ENCODE measurements at regions not wholly inside any gene's neighbourhood (a gene's known extent, or its start where the extent isn't known, plus 50 kb on each side); places are given as distances from the start of the nearest gene placed in this dataset.

DNA sequence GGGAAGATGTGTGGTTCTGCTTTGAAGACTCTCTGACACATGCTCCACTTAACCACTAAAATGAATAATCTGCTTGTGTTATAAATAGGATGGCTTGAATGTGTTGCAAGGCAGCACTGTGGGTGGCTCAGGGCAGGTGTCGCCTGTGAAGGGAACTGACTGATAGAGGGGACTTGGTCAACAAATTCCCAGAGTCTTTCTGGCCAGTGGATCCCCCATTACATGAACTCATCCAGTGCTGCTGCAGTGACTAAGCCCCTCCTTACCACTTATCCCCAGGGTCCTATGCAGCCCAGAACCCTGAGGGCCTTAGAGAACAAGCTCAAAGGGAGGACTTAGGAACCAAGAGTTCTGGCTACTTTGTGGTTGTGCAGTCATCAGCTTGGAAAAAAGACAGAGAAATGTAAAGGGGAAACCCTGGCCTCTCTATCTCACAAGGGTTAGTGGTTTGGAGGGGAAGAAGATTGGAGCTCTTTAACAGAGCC, 226.2 kb upstream of the TNP1 start:
- no peak overlapping the region for H3K27ac ChIP-seq (ENCODE audit: low read depth, low read length)
- no peak overlapping the region for H2BK12ac ChIP-seq (ENCODE audit: low read length)
- no peaks in the 10 kb centered on the region for H3K79me1 ChIP-seq (ENCODE audit: low read length)
- no peak overlapping the region for H3K14ac ChIP-seq (ENCODE audit: low read length)
- H3K4me3 ChIP-seq (ENCODE audit: low read depth, low read length), result no peak overlapping the region
- no peaks in the 10 kb centered on the region for H3K9me3 ChIP-seq (ENCODE audit: insufficient read depth, low read depth, low read length)
- no peaks in the 10 kb centered on the region for H3K36me3 ChIP-seq (ENCODE audit: control insufficient read depth in 1 of 2, insufficient read depth in 2 of 2, low read length in 2 of 2)
- H4K91ac ChIP-seq (ENCODE audit: low read depth, low read length), result no peak overlapping the region
- no peak overlapping the region for H3K23ac ChIP-seq (ENCODE audit: low read length)
- H3K27me3 ChIP-seq (ENCODE audit: insufficient read depth, low read length), result no peaks in the 10 kb centered on the region
- no peaks in the 10 kb centered on the region for H3K79me2 ChIP-seq (ENCODE audit: control insufficient read depth, insufficient read depth, low read length, poor library complexity)
- H2AK5ac ChIP-seq (ENCODE audit: low read length), result no peak overlapping the region
- H3K4me2 ChIP-seq (ENCODE audit: low read length), result no peak overlapping the region
- H3K4ac ChIP-seq (ENCODE audit: low read depth, low read length), result no peak overlapping the region
- H3K9ac ChIP-seq (ENCODE audit: low read length), result no peak overlapping the region
- H2BK5ac ChIP-seq (ENCODE audit: low read depth, low read length, poor library complexity), result no peak overlapping the region
- H2BK120ac ChIP-seq (ENCODE audit: insufficient read depth, low read length, poor library complexity), result no peak overlapping the region
- no CpG with 5 or more reads among the region's 1 CpG for WGBS (ENCODE audit: extremely low coverage, insufficient coverage, insufficient read length)
- no peak overlapping the region for H2AFZ ChIP-seq (ENCODE audit: insufficient read depth, low read length, poor library complexity)
- H4K8ac ChIP-seq (ENCODE audit: low read depth, low read length), result no peak overlapping the region
- no peaks in the 10 kb centered on the region for H3K4me1 ChIP-seq (ENCODE audit: control insufficient read depth in 1 of 2, insufficient read depth in 2 of 2, low read length in 2 of 2)
- H4K12ac ChIP-seq (ENCODE audit: low read depth, low read length), result no peak overlapping the region
- no peak overlapping the region for H3K18ac ChIP-seq (ENCODE audit: low read length)
- no peak for DNase-seq

DNA sequence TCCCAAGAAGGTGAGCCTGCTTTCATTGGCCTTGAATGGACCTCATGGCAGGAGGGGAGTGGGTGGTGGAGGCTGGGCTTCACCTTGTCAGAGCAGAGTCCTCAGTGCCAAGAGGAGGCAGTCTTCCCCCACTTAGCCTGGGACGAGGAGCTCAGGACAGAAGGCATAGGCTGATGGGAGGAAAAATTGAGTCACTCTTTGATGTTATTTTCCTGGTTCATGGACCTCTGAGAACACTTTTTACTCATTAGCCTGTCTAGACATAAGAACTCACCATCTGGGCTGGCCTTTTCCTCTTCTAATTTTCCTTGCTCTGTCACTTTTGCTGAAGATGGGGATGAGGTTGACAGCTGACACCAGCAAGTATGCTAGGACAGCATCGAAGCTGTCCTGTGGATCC, 225.7 kb upstream of the TNP1 start:
- Histone ChIP-seq H4K12ac (ENCODE audit: low read depth, low read length) (no peak overlapping the region), H3K36me3 (ENCODE audit: control insufficient read depth in 1 of 2, insufficient read depth in 2 of 2, low read length in 2 of 2) (no peaks in the 10 kb centered on the region), H2BK12ac (ENCODE audit: low read length) (no peak overlapping the region), H3K9ac (ENCODE audit: low read length) (no peak overlapping the region), H2AFZ (ENCODE audit: insufficient read depth, low read length, poor library complexity) (no peak overlapping the region), H2BK120ac (ENCODE audit: insufficient read depth, low read length, poor library complexity) (no peak overlapping the region), H3K79me2 (ENCODE audit: control insufficient read depth, insufficient read depth, low read length, poor library complexity) (no peaks in the 10 kb centered on the region), H3K27me3 (ENCODE audit: insufficient read depth, low read length) (no peaks in the 10 kb centered on the region), H3K27ac (ENCODE audit: low read depth, low read length) (no peak overlapping the region), H3K4me1 (ENCODE audit: control insufficient read depth in 1 of 2, insufficient read depth in 2 of 2, low read length in 2 of 2) (no peaks in the 10 kb centered on the region), H4K91ac (ENCODE audit: low read depth, low read length) (no peak overlapping the region), H3K9me3 (ENCODE audit: insufficient read depth, low read depth, low read length) (no peaks in the 10 kb centered on the region), H2BK5ac (ENCODE audit: low read depth, low read length, poor library complexity) (no peak overlapping the region), H3K23ac (ENCODE audit: low read length) (no peak overlapping the region), H3K14ac (ENCODE audit: low read length) (no peak overlapping the region), H4K8ac (ENCODE audit: low read depth, low read length) (no peak overlapping the region), H3K79me1 (ENCODE audit: low read length) (no peaks in the 10 kb centered on the region), H3K4ac (ENCODE audit: low read depth, low read length) (no peak overlapping the region), H3K4me2 (ENCODE audit: low read length) (no peak overlapping the region), H2AK5ac (ENCODE audit: low read length) (no peak overlapping the region), H3K18ac (ENCODE audit: low read length) (no peak overlapping the region), H3K4me3 (ENCODE audit: low read depth, low read length) (no peak overlapping the region)
- no peak for DNase-seq
- WGBS (ENCODE audit: extremely low coverage, insufficient coverage, insufficient read length), result no CpG with 5 or more reads among the region's 2 CpGs

DNA sequence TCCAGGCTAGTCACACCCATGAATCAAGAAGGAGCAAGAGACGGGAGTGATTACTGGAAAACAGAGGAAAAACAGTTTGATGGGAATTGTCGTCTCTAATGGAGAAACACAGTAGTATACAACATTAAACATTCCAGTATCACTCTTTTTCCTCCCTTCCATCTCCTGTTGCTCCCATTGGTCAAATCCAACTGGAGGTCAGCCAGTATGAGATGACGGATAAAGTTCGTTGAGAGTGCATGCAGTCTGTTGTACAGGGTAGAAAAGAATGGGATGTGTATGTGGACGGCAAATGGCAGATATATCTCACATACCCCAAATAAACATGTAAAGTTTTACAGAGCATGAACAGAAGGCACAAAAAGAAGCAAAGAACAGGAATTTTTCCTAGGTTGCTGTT, 221.9 kb upstream of the TNP1 start:
- no peak overlapping the region for H3K4me3 ChIP-seq (ENCODE audit: low read depth, low read length)
- H3K4me2 ChIP-seq (ENCODE audit: low read length), result no peak overlapping the region
- H3K23ac ChIP-seq (ENCODE audit: low read length), result no peak overlapping the region
- no peak overlapping the region for H3K18ac ChIP-seq (ENCODE audit: low read length)
- no peaks in the 10 kb centered on the region for H3K79me1 ChIP-seq (ENCODE audit: low read length)
- no peaks in the 10 kb centered on the region for H3K4me1 ChIP-seq (ENCODE audit: control insufficient read depth in 1 of 2, insufficient read depth in 2 of 2, low read length in 2 of 2)
- DNase-seq, result no peak
- H3K4ac ChIP-seq (ENCODE audit: low read depth, low read length), result no peak overlapping the region
- no peak overlapping the region for H2BK5ac ChIP-seq (ENCODE audit: low read depth, low read length, poor library complexity)
- no peaks in the 10 kb centered on the region for H3K79me2 ChIP-seq (ENCODE audit: control insufficient read depth, insufficient read depth, low read length, poor library complexity)
- H2BK120ac ChIP-seq (ENCODE audit: insufficient read depth, low read length, poor library complexity), result no peak overlapping the region
- no peak overlapping the region for H2BK12ac ChIP-seq (ENCODE audit: low read length)
- H3K36me3 ChIP-seq (ENCODE audit: control insufficient read depth in 1 of 2, insufficient read depth in 2 of 2, low read length in 2 of 2), result no peaks in the 10 kb centered on the region
- H2AK5ac ChIP-seq (ENCODE audit: low read length), result no peak overlapping the region
- H4K91ac ChIP-seq (ENCODE audit: low read depth, low read length), result no peak overlapping the region
- H3K9ac ChIP-seq (ENCODE audit: low read length), result no peak overlapping the region
- H4K12ac ChIP-seq (ENCODE audit: low read depth, low read length), result no peak overlapping the region
- H3K27me3 ChIP-seq (ENCODE audit: insufficient read depth, low read length), result no peaks in the 10 kb centered on the region
- H3K9me3 ChIP-seq (ENCODE audit: insufficient read depth, low read depth, low read length), result no peaks in the 10 kb centered on the region
- H4K8ac ChIP-seq (ENCODE audit: low read depth, low read length), result no peak overlapping the region
- no CpG with 5 or more reads among the region's 5 CpGs for WGBS (ENCODE audit: extremely low coverage, insufficient coverage, insufficient read length)
- no peak overlapping the region for H2AFZ ChIP-seq (ENCODE audit: insufficient read depth, low read length, poor library complexity)
- H3K14ac ChIP-seq (ENCODE audit: low read length), result no peak overlapping the region
- H3K27ac ChIP-seq (ENCODE audit: low read depth, low read length), result no peak overlapping the region

DNA sequence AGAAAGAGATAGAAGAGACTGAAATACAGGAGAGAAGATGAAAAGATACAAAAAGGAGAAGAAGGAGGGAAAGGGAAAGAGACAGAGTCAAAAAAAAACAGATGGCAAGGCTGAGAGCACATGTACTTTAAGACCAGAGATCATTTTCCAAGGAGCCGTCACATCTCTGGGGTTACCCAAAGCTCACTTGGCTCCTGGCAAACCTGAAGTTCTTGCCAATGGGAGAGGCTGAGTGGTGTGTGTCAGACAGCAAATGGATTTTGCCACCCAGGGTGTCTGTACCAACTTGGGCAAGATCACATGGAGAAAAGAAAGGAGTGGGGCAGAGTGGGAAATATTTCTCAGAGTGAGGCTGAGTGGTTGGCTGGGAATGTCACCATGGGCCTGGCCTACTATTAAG, 219.3 kb upstream of the TNP1 start:
- no peak overlapping the region for H2BK120ac ChIP-seq (ENCODE audit: insufficient read depth, low read length, poor library complexity)
- H3K4ac ChIP-seq (ENCODE audit: low read depth, low read length), result no peak overlapping the region
- H4K12ac ChIP-seq (ENCODE audit: low read depth, low read length), result no peak overlapping the region
- no peak overlapping the region for H3K4me2 ChIP-seq (ENCODE audit: low read length)
- H3K79me1 ChIP-seq (ENCODE audit: low read length), result no peaks in the 10 kb centered on the region
- H4K91ac ChIP-seq (ENCODE audit: low read depth, low read length), result no peak overlapping the region
- WGBS (ENCODE audit: extremely low coverage, insufficient coverage, insufficient read length), result no CpG with 5 or more reads among the region's 1 CpG
- H3K27me3 ChIP-seq (ENCODE audit: insufficient read depth, low read length), result no peaks in the 10 kb centered on the region
- no peak overlapping the region for H2BK12ac ChIP-seq (ENCODE audit: low read length)
- peaks cover 0 to 5% of the 10 kb centered on the region in 2 experiments for H3K4me1 ChIP-seq (ENCODE audit: control insufficient read depth in 1 of 2, insufficient read depth in 2 of 2, low read length in 2 of 2)
- H4K8ac ChIP-seq (ENCODE audit: low read depth, low read length), result no peak overlapping the region
- H3K36me3 ChIP-seq (ENCODE audit: control insufficient read depth in 1 of 2, insufficient read depth in 2 of 2, low read length in 2 of 2), result no peaks in the 10 kb centered on the region
- no peak overlapping the region for H2AFZ ChIP-seq (ENCODE audit: insufficient read depth, low read length, poor library complexity)
- H3K23ac ChIP-seq (ENCODE audit: low read length), result no peak overlapping the region
- H3K79me2 ChIP-seq (ENCODE audit: control insufficient read depth, insufficient read depth, low read length, poor library complexity), result no peaks in the 10 kb centered on the region
- H2BK5ac ChIP-seq (ENCODE audit: low read depth, low read length, poor library complexity), result no peak overlapping the region
- no peak overlapping the region for H3K9ac ChIP-seq (ENCODE audit: low read length)
- no peak overlapping the region for H3K27ac ChIP-seq (ENCODE audit: low read depth, low read length)
- no peak overlapping the region for H3K14ac ChIP-seq (ENCODE audit: low read length)
- H2AK5ac ChIP-seq (ENCODE audit: low read length), result no peak overlapping the region
- no peaks in the 10 kb centered on the region for H3K9me3 ChIP-seq (ENCODE audit: insufficient read depth, low read depth, low read length)
- no peak overlapping the region for H3K18ac ChIP-seq (ENCODE audit: low read length)
- H3K4me3 ChIP-seq (ENCODE audit: low read depth, low read length), result no peak overlapping the region
- no peak for DNase-seq
